ENCODE measurements at regions not wholly inside any gene's neighbourhood (a gene's known extent, or its start where the extent isn't known, plus 50 kb on each side); places are given as distances from the start of the nearest gene placed in this dataset.

DNA sequence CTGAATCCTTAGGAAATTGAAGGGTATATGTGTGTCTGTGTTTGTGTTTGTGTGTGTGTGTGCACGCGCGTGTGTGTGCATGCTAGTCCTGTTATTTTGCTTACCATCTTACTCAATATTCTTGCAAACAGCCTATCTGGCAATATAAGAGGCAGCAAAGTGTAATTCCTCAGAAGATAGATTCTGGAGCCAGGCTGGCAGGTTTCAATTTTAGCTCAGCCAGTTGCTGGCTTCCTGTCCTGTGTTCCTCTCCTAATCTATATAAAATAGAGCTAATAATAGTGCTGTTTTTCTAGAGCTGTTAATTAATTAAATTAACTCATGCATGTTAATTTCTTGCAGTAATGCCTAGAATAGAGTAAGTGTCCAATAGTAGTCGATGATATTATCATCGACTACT, 256.2 kb downstream of the PIK3C3 start:
- Histone ChIP-seq H3K9me3 (no peaks in the 10 kb centered on the region), H3K36me3 (ENCODE audit: control insufficient read depth, insufficient read depth, low read length) (no peaks in the 10 kb centered on the region), H3K4me3 (ENCODE audit: low read depth, low read length) (no peak overlapping the region), H3K4me1 (no peaks in the 10 kb centered on the region), H3K27me3 (replicated peaks; ENCODE audit: control insufficient read depth, insufficient read depth, low read length) (no peaks in the 10 kb centered on the region)
- intact Hi-C loops (cut with micrococcal nuclease; ENCODE audit: unreplicated experiment), result no loop called here
- ChIA-PET POLR2A (no interaction called here), CTCF (no interaction called here)
- DNase-seq, result no peak
- no peaks in the 10 kb centered on the region for H3K27me3 Mint-ChIP-seq (ENCODE audit: insufficient read depth, unreplicated experiment)
- no peak overlapping the region for H3K4me3 Mint-ChIP-seq (ENCODE audit: unreplicated experiment)
- H3K27ac Mint-ChIP-seq (ENCODE audit: unreplicated experiment), result no peak overlapping the region
- H3K9me3 Mint-ChIP-seq (ENCODE audit: unreplicated experiment), result no peaks in the 10 kb centered on the region
- TF ChIP-seq, protein P1, sequence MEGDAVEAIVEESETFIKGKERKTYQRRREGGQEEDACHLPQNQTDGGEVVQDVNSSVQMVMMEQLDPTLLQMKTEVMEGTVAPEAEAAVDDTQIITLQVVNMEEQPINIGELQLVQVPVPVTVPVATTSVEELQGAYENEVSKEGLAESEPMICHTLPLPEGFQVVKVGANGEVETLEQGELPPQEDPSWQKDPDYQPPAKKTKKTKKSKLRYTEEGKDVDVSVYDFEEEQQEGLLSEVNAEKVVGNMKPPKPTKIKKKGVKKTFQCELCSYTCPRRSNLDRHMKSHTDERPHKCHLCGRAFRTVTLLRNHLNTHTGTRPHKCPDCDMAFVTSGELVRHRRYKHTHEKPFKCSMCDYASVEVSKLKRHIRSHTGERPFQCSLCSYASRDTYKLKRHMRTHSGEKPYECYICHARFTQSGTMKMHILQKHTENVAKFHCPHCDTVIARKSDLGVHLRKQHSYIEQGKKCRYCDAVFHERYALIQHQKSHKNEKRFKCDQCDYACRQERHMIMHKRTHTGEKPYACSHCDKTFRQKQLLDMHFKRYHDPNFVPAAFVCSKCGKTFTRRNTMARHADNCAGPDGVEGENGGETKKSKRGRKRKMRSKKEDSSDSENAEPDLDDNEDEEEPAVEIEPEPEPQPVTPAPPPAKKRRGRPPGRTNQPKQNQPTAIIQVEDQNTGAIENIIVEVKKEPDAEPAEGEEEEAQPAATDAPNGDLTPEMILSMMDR (IDR thresholded peaks at IDR 0.05; ENCODE audit: insufficient read depth in 1 of 2, low read depth in 1 of 2, low read length in 1 of 2, severe bottlenecking in 1 of 2, unreplicated experiment in 1 of 2), result no peak
- H3K36me3 Mint-ChIP-seq (ENCODE audit: insufficient read depth, unreplicated experiment), result no peaks in the 10 kb centered on the region
- H3K4me1 Mint-ChIP-seq (ENCODE audit: low read depth, unreplicated experiment), result no peaks in the 10 kb centered on the region
- BruUV-seq (replicated peaks), result no TSS peak

GRCh38 chr18:42222557-42222956, 267.5 kb downstream of the PIK3C3 start:
- H3K27me3 ChIP-seq (replicated peaks; ENCODE audit: control insufficient read depth, insufficient read depth, low read length), result no peaks in the 10 kb centered on the region
- no peak overlapping the region for H3K27ac Mint-ChIP-seq (ENCODE audit: unreplicated experiment)
- no peaks in the 10 kb centered on the region for H3K4me1 Mint-ChIP-seq (ENCODE audit: low read depth, unreplicated experiment)
- H3K4me3 ChIP-seq (ENCODE audit: low read depth, low read length), result no peak overlapping the region
- H3K36me3 Mint-ChIP-seq (ENCODE audit: insufficient read depth, unreplicated experiment), result no peaks in the 10 kb centered on the region
- ChIA-PET CTCF (no interaction called here), POLR2A (no interaction called here)
- no peak for DNase-seq
- TF ChIP-seq, protein P1 (IDR thresholded peaks at IDR 0.05; ENCODE audit: insufficient read depth in 1 of 2, low read depth in 1 of 2, low read length in 1 of 2, severe bottlenecking in 1 of 2, unreplicated experiment in 1 of 2), result no peak
- H3K4me1 ChIP-seq, result no peaks in the 10 kb centered on the region
- H3K36me3 ChIP-seq (ENCODE audit: control insufficient read depth, insufficient read depth, low read length), result no peaks in the 10 kb centered on the region
- no peaks in the 10 kb centered on the region for H3K27me3 Mint-ChIP-seq (ENCODE audit: insufficient read depth, unreplicated experiment)
- no peaks in the 10 kb centered on the region for H3K9me3 Mint-ChIP-seq (ENCODE audit: unreplicated experiment)
- intact Hi-C loops (cut with micrococcal nuclease; ENCODE audit: unreplicated experiment), result no loop called here
- BruUV-seq (replicated peaks), result no TSS peak
- no peak overlapping the region for H3K4me3 Mint-ChIP-seq (ENCODE audit: unreplicated experiment)
- no peaks in the 10 kb centered on the region for H3K9me3 ChIP-seq

- H3K36me3 ChIP-seq (ENCODE audit: control insufficient read depth, insufficient read depth, low read length), result no peaks in the 10 kb centered on the region
- H3K4me3 ChIP-seq (ENCODE audit: low read depth, low read length), result no peak overlapping the region
- no peaks in the 10 kb centered on the region for H3K4me1 Mint-ChIP-seq (ENCODE audit: low read depth, unreplicated experiment)
- peaks cover 6% of the 10 kb centered on the region for H3K4me1 ChIP-seq
- H3K27ac Mint-ChIP-seq (ENCODE audit: unreplicated experiment), result no peak overlapping the region
- H3K4me3 Mint-ChIP-seq (ENCODE audit: unreplicated experiment), result no peak overlapping the region
- BruUV-seq (replicated peaks), result no TSS peak
- intact Hi-C loops (cut with micrococcal nuclease; ENCODE audit: unreplicated experiment), result no loop called here
- no peaks in the 10 kb centered on the region for H3K27me3 Mint-ChIP-seq (ENCODE audit: insufficient read depth, unreplicated experiment)
- H3K9me3 Mint-ChIP-seq (ENCODE audit: unreplicated experiment), result no peaks in the 10 kb centered on the region
- no peaks in the 10 kb centered on the region for H3K36me3 Mint-ChIP-seq (ENCODE audit: insufficient read depth, unreplicated experiment)
- ChIA-PET CTCF (no interaction called here), POLR2A (no interaction called here)
- H3K27me3 ChIP-seq (replicated peaks; ENCODE audit: control insufficient read depth, insufficient read depth, low read length), result no peaks in the 10 kb centered on the region
- TF ChIP-seq, protein P1 (IDR thresholded peaks at IDR 0.05; ENCODE audit: insufficient read depth in 1 of 2, low read depth in 1 of 2, low read length in 1 of 2, severe bottlenecking in 1 of 2, unreplicated experiment in 1 of 2), result no peak
- H3K9me3 ChIP-seq, result no peaks in the 10 kb centered on the region
- DNase-seq, result no peak
Measured at GRCh38 chr18:42228581-42228980, 273.5 kb downstream of the PIK3C3 start.
